Activated gamma-delta T cell treated with anti-CD3 and anti-CD28 coated beads, Interleukin-2, amount 50 U/mL, for 16 hours (primary cell): ENCODE measurements at regions not wholly inside any gene's neighbourhood (a gene's known extent, or its start where the extent isn't known, plus 50 kb on each side); places are given as distances from the start of the nearest gene placed in this dataset.
"Not testable (repeated sequence)": the region's sequence is repeated elsewhere in the genome, so short reads cannot be mapped to it uniquely, and the experiment has no call there.

Experiments used
- DNase-seq: peaks from one replicate; pipeline ENCODE4 v3.0.0-alpha.2; 2020; ENCODE audit warnings: low read depth

GRCh38 chr9:71364186-71364955 lies 242.9 kb upstream of the TRPM3 start:
- no peak for DNase-seq

- DNase-seq, result no peak
Observed at GRCh38 chr9:71363286-71363961, 242.0 kb upstream of the TRPM3 start.

- DNase-seq, result no peak
Observed at GRCh38 chr9:71361357-71361756, 239.9 kb upstream of the TRPM3 start.

GRCh38 chr9:71357346-71357745 lies 235.9 kb upstream of the TRPM3 start:
- no peak for DNase-seq

GRCh38 chr9:71355884-71356283 lies 234.5 kb upstream of the TRPM3 start:
- DNase-seq, result no peak

- DNase-seq, result no peak
Observed at GRCh38 chr9:71353720-71354119, 232.3 kb upstream of the TRPM3 start.

- no peak for DNase-seq
Observed at GRCh38 chr9:71352837-71353236, 231.4 kb upstream of the TRPM3 start.

GRCh38 chr9:71349218-71349617 lies 227.8 kb upstream of the TRPM3 start:
- no peak for DNase-seq

GRCh38 chr9:71333321-71333720 lies 211.9 kb upstream of the TRPM3 start:
- no peak for DNase-seq

GRCh38 chr9:71331603-71332002 lies 210.2 kb upstream of the TRPM3 start:
- no peak for DNase-seq

GRCh38 chr9:71329873-71330272 lies 208.5 kb upstream of the TRPM3 start:
- no peak for DNase-seq

- no peak for DNase-seq
Observed at GRCh38 chr9:71326360-71326759, 204.9 kb upstream of the TRPM3 start.

- DNase-seq, result no peak
Observed at GRCh38 chr9:71323357-71323756, 201.9 kb upstream of the TRPM3 start.

- DNase-seq, result no peak
Observed at GRCh38 chr9:71322311-71322710, 200.9 kb upstream of the TRPM3 start.

- no peak for DNase-seq
Observed at GRCh38 chr9:71308454-71308853, 187.0 kb upstream of the TRPM3 start.

- DNase-seq, result no peak
Observed at GRCh38 chr9:71306134-71306533, 184.7 kb upstream of the TRPM3 start.

- DNase-seq, result no peak
Observed at GRCh38 chr9:71303351-71303750, 181.9 kb upstream of the TRPM3 start.

GRCh38 chr9:71302776-71303175 lies 181.4 kb upstream of the TRPM3 start:
- DNase-seq, result no peak

GRCh38 chr9:71295928-71296327 lies 174.5 kb upstream of the TRPM3 start:
- no peak for DNase-seq

GRCh38 chr9:71286146-71286545 lies 164.7 kb upstream of the TRPM3 start:
- DNase-seq, result no peak

- DNase-seq, result peak; percentile 3
Observed at GRCh38 chr9:71285191-71285656, 163.8 kb upstream of the TRPM3 start.

- DNase-seq, result not testable (repeated sequence)
Observed at GRCh38 chr9:71282116-71282515, 160.7 kb upstream of the TRPM3 start.

- no peak for DNase-seq
Observed at GRCh38 chr9:71279151-71279739, 157.8 kb upstream of the TRPM3 start.
